ENCODE measurements at regions not wholly inside any gene's neighbourhood (a gene's known extent, or its start where the extent isn't known, plus 50 kb on each side); places are given as distances from the start of the nearest gene placed in this dataset.

DNA sequence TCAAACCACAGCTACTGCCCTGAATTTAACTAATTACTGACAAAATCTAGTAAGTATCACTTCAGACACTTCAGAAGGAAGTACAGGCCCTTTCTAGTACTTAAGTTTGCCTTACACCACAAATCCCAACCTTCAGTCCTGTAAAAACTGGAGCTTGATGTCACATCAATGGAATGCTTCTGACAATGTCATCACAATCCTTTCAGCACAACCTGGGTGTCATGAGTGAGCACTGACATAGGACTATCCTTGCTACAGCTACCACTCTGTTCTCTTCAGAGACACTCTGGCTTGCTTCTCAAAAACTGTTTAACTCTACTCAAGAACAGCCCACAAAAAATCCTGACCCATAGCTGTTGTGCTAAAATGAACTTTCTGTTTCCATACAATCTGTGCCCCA lies 108.2 kb downstream of the RRM1 start:
- TF ChIP-seq, protein P1, sequence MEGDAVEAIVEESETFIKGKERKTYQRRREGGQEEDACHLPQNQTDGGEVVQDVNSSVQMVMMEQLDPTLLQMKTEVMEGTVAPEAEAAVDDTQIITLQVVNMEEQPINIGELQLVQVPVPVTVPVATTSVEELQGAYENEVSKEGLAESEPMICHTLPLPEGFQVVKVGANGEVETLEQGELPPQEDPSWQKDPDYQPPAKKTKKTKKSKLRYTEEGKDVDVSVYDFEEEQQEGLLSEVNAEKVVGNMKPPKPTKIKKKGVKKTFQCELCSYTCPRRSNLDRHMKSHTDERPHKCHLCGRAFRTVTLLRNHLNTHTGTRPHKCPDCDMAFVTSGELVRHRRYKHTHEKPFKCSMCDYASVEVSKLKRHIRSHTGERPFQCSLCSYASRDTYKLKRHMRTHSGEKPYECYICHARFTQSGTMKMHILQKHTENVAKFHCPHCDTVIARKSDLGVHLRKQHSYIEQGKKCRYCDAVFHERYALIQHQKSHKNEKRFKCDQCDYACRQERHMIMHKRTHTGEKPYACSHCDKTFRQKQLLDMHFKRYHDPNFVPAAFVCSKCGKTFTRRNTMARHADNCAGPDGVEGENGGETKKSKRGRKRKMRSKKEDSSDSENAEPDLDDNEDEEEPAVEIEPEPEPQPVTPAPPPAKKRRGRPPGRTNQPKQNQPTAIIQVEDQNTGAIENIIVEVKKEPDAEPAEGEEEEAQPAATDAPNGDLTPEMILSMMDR (IDR thresholded peaks at IDR 0.05; ENCODE audit: unreplicated experiment in 3 of 3), result no peak
- Mint-ChIP-seq H3K36me3 (ENCODE audit: low read depth) (peaks cover 4% of the 10 kb centered on the region), H3K4me1 (no peaks in the 10 kb centered on the region), H3K27ac (no peak overlapping the region), H3K27me3 (ENCODE audit: low read depth) (no peaks in the 10 kb centered on the region), H3K9me3 (peaks cover 6% of the 10 kb centered on the region), H3K4me3 (no peak overlapping the region)

DNA sequence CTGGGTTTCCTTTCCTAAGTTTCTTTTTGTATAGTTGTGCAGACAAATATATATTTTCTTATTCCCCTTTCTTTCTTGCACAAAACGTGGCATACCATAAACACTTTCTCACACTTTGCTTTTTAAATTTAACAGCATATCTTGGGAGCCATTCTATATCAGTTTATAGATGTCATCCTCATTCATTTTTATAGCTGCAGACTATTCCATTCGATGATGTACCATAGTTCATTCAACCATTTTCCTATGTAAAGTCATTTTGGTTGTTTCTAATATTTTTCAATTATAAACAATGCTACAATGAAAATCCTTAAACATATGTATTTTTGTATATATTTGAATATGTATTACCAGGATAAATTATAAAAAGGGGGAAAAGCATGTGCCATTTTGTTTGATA lies 102.5 kb downstream of the RRM1 start:
- H3K4me1 Mint-ChIP-seq, result no peaks in the 10 kb centered on the region
- no peaks in the 10 kb centered on the region for H3K27me3 Mint-ChIP-seq (ENCODE audit: low read depth)
- no peak overlapping the region for H3K27ac Mint-ChIP-seq
- peaks cover 4% of the 10 kb centered on the region for H3K36me3 Mint-ChIP-seq (ENCODE audit: low read depth)
- TF ChIP-seq, protein P1 (IDR thresholded peaks at IDR 0.05; ENCODE audit: unreplicated experiment in 3 of 3), result no peak
- H3K9me3 Mint-ChIP-seq, result peaks cover 6% of the 10 kb centered on the region
- no peak overlapping the region for H3K4me3 Mint-ChIP-seq

DNA sequence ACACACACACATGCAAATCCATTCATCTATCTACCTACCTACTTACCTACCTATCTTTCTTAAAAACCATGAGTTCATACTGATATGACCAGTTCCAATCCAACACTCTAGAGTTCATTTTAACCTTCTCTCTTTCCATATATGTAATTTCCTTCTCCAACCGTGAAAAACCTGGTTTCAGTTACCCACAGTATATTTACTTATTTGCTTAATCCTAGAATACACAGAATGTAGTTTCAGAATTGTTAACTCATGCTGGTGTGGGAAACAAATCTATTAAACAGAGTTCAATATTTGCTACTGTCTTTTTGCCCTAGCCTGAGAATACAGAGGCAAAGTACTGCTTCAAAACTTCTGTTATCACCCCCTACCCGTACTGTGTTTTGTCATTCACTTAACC lies 101.3 kb downstream of the RRM1 start:
- Mint-ChIP-seq H3K27ac (no peak overlapping the region), H3K4me3 (no peak overlapping the region), H3K36me3 (ENCODE audit: low read depth) (peaks cover 4% of the 10 kb centered on the region), H3K9me3 (peaks cover 6% of the 10 kb centered on the region), H3K27me3 (ENCODE audit: low read depth) (no peaks in the 10 kb centered on the region), H3K4me1 (no peaks in the 10 kb centered on the region)
- TF ChIP-seq, protein P1 (IDR thresholded peaks at IDR 0.05; ENCODE audit: unreplicated experiment in 3 of 3), result no peak

DNA sequence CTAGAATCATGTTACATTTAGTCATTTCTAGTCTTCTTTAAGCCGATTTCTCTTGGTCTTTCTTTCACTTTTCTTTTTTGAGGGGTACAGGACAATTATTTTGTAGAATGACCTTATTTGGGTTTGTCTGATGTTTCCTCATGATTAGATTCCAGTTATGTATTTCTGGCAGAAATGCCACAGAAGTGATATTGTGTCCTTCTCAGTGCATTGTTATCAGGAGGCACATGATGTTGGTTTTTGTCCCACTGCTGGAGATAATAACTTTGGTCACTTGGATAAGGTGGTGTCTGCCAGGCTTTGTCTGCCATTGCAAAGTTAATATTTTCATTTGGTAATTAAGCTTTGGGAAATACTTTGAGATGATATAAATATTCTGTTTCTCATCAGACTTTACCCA lies 100.3 kb downstream of the RRM1 start:
- TF ChIP-seq, protein P1 (IDR thresholded peaks at IDR 0.05; ENCODE audit: unreplicated experiment in 3 of 3), result no peak
- Mint-ChIP-seq H3K27me3 (ENCODE audit: low read depth) (no peaks in the 10 kb centered on the region), H3K36me3 (ENCODE audit: low read depth) (peaks cover 4% of the 10 kb centered on the region), H3K9me3 (peaks cover 5% of the 10 kb centered on the region), H3K4me3 (no peak overlapping the region), H3K27ac (no peak overlapping the region), H3K4me1 (no peaks in the 10 kb centered on the region)

DNA sequence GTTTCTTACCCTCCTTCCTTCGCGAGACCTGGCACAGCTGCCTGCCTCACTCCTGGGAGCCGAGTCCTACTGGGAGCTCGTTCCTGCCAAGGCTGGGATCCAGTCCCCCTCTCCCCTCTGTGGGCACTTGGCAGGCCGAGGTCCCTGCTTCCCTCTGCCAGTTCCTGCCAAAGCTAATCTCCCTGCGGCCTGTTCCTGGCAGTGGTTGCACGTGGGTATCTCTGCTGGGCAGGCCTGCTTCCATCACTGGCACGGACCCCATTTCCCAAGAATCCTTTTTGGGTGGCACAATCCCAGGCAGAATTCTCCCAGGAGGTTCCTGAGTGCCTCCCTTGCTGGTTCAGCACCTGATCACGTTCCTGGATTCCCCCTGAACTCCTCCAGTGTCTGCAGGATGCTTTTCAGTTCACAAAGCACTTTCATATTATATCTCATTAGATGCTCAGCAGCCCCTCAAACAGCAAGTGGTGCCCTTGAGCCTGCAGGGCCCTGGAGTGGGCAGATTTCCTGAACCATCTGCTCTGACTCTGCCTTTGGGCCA lies 96.5 kb downstream of the RRM1 start:
- no peaks in the 10 kb centered on the region for H3K9me3 Mint-ChIP-seq
- no peak overlapping the region for H3K4me3 Mint-ChIP-seq
- H3K27me3 Mint-ChIP-seq (ENCODE audit: low read depth), result peaks cover 4% of the 10 kb centered on the region
- TF ChIP-seq, protein P1 (IDR thresholded peaks at IDR 0.05; ENCODE audit: unreplicated experiment in 3 of 3), result no peak
- H3K4me1 Mint-ChIP-seq, result no peaks in the 10 kb centered on the region
- no peaks in the 10 kb centered on the region for H3K36me3 Mint-ChIP-seq (ENCODE audit: low read depth)
- no peak overlapping the region for H3K27ac Mint-ChIP-seq

DNA sequence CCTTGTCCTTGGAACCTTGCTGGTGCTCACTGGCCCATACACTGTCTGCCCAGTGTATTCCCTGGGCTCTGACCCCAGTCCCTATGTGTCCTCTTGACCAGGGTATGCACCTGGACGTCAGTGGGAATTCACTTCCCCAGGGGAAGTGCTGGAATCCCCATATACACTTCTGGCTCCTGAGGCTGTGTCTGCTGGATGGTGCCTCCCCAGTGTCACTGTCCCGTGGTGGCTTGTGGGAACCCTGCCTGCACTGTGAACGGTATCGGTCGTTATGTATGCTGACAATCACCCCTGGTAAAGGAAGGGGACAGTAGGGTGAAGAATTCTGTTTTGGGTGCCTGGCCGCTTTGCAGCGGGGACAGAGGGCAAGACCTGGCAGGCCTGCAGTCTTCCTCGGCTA lies 95.9 kb downstream of the RRM1 start:
- H3K4me3 Mint-ChIP-seq, result no peak overlapping the region
- H3K36me3 Mint-ChIP-seq (ENCODE audit: low read depth), result no peaks in the 10 kb centered on the region
- no peak overlapping the region for H3K27ac Mint-ChIP-seq
- H3K4me1 Mint-ChIP-seq, result no peaks in the 10 kb centered on the region
- H3K9me3 Mint-ChIP-seq, result no peaks in the 10 kb centered on the region
- peaks cover 4% of the 10 kb centered on the region for H3K27me3 Mint-ChIP-seq (ENCODE audit: low read depth)
- TF ChIP-seq, protein P1 (IDR thresholded peaks at IDR 0.05; ENCODE audit: unreplicated experiment in 3 of 3), result no peak
